Left kidney (tissue), 1 donor: ENCODE measurements at regions not wholly inside any gene's neighbourhood (a gene's known extent, or its start where the extent isn't known, plus 50 kb on each side); places are given as distances from the start of the nearest gene placed in this dataset.

Experiments used
- DNase-seq: peaks from one replicate; pipeline ENCODE4 v3.0.0-alpha.2; 2013

DNA sequence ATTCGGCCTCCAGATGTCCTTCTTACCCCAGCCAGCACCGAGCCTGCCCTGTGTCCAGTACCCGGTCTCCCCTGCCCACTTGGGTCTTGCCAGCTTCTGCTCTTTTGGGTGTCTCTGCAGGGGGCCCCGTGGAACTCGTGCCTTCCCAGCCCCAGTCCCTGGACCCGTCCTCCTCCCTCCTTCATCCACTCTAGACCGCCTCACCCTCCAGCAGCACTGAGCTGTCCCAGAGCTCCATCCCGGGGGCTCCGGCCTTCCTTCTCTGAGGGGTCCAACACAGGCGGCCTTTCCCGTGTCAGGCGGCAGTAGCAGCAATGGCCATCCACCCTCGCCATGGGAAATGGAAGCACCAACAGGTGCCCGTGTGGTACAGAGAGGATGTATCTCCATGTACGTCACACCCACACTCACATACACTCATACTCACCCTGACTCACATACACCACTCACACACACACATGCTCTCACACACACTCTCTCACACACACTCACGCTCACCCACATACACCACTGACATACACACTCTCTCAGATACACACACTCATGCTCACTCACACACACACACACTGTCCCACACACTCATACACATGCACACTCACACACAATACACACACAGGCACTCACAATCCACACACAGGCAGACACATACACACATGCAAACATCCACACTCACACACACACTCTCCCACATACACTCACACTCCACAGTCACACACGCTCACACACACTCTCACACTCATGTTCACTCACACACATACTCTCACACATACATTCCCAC lies 827.5 kb upstream of the SALL3 start:
- no peak for DNase-seq

DNA sequence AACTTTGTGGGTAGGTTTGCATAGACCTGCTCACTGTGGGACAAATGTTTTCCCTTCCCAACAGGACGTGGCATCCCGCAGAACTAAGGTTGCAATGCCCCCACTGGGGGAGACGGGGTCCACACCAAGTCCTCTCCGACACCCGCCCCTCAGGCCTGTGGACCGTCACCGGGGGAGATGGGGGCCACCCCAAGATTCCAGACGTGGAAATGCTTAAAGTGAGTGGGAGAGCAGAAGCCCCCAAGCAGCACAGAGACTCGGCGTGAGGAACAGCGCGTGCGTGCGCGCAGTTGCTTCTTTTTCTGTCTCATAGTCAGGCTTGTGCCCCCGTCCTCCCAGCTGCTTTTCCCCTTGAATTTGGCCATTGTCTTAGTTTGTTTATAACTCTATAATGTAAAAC lies 826.3 kb upstream of the SALL3 start:
- DNase-seq: no peak

DNA sequence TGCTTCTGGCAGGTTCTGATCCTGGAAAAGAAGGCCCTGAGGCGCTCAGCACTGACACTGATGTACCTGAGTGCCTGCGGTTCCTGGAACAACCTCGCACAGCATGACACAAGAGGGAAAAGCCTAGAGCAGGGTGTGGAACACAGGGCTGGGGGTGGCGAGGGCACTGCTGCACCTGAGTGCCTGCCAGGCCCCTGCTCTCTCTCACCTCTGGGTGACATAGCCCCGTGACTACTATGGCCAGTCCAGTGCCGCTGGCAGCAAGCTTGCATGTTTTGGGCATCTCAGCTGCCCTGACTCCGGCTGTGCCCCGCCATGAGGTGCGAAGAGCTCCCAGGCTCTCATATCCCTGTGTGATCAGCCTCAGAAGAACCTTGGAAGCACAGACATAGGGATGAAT lies 825.2 kb upstream of the SALL3 start:
- no peak for DNase-seq

DNA sequence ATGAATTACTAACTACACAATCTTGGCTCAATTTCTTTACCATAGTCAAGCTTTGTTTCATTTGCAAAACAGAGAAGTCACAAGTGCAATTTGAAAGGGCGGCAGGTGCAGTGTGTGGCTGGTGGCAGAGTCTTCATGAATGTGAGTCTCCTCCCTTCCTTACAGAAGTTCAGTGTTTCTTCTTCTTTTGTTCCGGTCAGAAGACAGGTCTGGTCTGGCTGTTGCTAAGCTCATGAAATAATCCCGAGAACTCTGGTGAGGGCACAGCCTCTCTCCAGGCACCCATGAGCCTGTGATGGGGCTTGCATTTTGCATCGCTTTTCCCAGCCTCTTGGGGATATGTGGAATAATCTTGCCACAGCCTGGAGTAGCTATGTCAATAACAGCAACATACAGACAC lies 824.8 kb upstream of the SALL3 start:
- DNase-seq: no peak

DNA sequence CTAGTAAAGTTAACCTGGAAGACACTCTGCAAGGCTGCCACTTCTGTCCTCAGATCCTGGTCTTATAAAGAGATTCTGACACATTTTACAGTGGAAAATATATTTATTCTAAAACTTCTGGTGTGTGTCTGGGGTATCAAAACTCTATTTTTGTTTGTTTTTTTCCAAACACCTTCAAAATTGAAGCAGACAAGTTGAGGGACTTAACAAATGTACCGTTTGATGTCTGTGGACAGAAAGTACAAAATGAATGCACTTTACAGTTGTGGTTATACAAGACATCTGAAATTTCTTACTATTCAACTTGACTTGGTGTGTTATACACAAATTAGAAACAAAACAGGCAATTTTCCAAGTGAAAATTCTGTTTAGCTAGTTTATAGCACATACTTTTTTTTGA lies 823.2 kb upstream of the SALL3 start:
- DNase-seq: no peak

DNA sequence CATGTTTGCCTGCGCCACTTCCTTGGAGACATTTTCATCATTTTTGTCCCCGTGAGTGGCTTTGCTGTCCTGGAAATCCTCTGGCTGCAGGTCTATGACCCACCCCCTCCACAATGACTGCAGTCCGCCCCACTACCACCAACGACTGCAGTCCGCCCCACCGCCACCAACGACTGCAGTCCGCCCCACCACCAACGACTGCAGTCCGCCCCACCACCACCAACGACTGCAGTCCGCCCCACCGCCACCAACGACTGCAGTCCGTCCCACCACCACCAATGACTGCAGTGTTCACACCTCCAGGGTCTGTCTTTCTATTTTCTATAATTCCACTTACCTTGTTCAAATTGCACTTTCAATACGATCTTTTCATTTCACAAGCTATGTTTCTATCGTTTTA lies 820.7 kb upstream of the SALL3 start:
- DNase-seq: no peak

DNA sequence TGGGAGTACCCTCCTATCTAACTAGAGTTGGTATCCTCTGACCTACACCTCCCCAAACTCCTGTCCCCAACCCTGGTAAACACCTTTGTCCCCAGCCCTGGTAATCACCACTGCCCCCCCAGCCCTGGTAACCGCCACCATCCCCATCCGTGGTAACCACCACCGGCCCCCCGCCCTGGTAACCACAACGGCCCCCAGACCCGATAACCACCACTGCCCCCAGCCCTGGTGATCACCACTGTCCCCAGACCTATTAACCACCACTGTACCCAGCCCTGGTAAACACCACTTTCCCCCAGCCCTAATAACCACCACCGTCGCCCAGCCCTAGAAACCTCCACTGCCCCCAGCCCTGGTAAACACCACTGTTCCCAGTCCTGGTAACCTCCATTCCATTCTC lies 820.2 kb upstream of the SALL3 start:
- DNase-seq: no peak

DNA sequence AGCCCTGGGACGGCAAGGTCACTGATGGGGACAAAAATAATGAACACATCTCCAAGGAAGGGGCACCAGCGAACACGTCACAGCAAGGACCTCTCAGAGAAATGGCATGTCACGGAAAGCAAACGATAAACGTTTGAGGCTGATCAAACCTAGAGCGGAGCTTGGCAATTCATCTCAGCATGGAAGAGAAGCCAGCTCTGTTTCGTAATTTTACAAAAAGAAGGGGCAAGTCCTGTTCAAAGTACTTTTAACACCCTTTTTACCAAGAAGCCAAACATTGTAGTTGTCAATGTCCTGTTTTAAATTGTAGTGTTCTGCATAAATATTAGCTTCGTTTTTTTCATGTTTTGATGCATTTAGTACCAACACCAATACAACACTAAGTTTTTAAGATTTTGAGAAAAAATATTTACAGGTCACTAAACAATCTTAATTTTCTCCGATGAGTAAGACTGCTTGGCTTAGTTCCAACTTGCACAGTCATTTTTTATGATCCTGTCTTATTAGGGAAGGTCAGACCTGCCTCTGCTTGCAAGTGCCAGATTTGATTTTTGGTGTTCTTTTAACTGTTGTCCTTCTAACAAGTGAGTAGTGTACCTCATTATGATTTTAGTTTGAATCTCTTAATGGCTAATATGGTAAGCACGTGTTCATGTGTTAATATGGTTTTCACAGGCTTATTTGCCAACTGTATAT lies 818.5 kb upstream of the SALL3 start:
- DNase-seq: no peak

DNA sequence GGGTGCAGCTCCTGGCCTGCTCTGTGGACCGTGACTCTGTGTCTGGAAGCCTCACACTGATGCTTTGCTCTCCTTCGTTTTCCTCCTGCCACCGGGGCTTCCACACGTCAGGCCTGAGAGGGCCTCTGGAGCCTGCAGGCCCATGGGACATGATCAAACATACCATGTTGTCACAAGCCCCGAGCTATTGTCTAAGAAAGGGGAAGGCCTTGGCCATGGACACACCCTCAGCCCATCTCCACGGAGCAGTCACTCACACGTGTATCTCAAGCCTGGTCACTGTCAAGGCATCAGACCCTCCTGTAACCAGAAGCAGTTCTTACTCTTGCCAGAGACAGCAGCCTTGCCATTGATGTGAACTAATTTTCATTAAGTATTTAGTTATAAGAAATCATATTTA lies 814.1 kb upstream of the SALL3 start:
- DNase-seq: no peak

DNA sequence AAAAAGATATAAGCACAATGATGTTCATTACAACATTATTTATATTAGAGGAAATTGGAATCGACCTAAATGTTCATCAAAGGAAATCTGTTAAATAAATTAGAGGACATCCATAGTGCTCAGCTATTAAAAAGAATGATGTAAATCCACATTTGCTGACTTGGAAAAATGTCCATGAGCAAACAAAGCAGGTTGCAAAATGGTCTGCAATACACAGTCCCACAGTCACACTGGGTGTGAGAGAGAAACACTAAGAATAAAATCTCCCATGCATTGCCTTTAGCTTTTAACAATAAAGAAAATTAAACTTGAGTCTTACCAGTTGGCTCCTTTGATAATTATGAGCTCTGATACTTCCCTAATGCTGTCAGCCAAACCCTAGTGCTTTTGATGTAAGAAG lies 811.1 kb upstream of the SALL3 start:
- DNase-seq: no peak

DNA sequence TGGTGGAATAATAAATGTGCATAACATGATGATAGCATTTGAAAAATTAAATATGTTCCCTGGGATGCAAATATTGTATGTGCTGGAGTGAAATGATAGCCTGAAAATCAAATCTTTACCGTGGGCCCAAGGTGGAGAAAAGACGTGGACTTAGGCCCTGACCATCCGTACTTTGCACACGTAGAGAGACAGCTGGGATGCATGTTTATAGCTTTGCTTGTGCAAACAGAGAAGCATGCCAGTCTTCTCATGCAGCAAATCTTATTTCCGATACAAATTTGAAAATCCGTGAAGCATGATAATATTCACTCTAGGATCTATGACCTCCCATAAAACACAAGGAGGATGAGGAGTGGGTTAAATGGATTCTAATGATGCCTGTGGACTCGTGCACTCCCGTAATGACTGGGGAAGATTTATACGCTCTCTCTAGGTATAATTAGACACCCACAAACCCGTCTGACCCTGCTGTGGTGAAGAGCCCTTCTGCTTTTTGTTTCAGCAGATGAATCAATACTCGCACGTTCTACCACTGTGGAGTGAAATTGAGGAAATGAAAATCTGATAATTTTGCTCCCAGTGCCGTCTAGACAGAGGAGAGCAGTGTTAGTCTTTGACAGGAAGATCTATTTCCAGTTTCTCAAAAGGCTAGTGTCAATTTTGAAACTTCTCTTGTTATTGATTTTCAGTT lies 810.3 kb upstream of the SALL3 start:
- no peak for DNase-seq

DNA sequence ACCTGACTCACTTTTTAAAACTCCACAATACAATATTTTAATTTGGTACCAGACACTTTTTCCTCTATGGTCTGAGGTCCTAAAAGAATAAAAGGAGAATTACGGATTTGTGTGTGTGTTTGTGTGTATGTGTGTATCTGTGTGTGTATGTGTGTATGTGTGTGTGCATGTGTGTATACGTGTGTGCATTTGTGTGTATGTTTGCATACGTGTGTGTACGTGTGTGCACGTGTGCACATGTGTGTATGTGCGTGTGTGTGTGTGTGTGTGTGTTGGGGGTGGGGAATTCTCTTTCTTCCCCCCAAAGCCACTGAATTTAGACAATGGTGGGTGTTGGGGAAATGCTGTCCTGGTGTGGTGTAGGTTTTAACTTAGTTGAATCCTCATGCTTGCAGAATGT lies 807.7 kb upstream of the SALL3 start:
- no peak for DNase-seq

DNA sequence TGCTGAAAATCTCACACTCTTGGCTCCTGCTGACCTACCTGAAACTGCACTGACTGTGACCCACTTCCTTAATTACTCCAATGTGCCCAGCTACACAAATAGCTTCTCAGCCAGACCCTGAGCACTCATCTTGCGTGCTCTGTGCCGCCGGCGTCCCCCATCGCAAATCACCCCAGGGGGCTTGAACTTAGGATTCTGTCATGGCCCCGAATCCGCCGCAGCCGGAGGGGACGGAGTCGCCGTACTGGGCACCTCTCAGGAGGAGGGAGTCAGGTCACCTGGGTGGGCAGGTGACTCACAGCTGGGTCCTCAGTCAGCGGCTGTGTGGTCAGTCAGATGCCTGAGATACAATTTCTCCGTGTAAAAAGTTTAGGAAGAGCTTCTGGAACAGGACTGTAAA lies 804.9 kb upstream of the SALL3 start:
- no peak for DNase-seq

DNA sequence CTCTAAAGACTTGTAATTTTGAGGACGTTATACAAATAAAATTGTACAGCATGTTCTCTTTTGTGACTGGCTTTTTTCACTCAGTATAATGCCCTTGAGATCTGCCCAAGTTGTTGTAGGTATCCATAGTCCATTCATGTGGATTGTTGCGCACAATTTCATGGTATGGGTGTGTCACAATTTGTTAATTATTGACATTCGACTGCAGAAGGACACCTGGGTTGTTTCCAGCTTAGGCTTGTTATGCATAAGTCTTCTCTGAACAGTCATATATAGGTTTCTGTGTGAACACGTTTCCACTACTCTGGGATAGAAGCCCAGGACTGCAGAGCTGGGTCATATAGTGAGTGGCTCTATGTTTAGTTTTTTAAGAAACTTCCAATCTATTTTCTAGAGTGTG lies 800.8 kb upstream of the SALL3 start:
- no peak for DNase-seq

DNA sequence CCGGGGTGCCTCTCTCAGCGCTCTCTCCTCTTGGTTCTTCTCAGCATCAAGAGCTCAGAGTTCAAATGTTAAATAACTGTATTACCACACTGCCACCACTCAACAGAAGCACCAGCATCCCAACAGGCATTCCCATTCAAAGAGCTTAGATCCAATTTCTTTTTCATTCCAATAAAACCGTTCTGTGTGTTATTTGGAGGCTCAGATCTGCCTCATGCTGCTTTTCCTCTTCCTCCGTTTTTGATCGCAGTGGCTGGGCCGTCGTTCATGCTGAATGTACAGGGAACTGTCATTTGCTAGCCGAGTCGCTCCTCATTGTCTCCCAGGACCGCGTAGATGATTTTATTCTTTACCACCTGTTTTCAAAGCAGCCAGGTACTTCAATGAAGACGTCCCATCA lies 798.9 kb upstream of the SALL3 start:
- no peak for DNase-seq

DNA sequence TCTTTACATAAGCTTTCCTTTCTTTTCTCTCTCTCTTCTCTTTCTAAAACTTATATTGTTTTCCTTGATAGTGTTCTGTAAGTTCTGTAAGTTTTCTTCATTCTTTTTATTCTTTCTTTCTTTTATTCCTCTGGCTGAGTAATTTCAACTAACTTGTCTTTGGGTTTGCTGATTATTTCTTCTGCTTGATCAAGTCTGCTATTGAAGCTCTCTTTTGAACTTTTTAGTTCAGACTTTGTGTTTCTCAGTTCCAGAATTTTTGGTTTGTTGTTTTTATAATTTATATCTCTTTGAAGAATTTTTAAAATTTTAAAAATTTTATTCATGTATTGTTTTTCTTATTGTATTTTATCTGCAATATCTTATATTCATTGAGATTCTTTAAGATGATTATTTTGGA lies 795.8 kb upstream of the SALL3 start:
- DNase-seq: no peak

DNA sequence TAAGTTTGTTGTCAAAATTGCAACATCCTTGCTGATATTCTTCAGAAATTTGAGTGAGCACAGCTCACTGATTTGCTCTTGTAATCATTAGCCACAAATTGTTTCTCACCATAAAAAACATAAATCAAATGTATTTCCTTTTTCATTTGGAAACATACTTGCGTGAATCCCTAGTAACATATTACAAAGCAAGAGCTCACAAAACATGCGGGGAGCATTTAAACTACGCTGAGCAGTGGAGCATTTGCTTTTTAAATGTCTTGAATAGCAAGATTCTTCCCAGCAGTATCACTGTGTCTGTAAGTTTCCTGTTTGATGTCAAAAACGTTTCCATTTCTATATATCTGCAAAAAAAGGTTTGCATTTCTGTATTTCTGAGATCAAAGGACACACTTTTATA lies 788.3 kb upstream of the SALL3 start:
- DNase-seq: no peak

DNA sequence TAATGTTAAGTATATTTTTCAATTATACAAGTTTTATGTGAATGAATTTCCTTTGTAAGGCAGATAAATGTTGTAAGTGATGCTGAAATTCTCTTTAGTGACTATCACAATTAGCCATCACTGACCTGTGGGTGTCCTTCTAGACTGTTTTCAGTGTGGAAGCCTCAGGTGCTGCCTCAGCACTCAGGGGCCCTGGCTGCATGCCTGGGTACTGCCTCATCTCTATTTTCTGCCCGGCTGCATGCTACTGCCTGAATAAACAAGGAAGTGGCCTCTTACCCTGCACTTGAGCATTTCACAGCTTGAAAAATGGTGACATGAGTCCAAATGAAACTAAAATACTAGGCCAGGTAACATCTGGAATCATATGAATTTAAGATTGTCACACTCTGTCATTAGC lies 787.6 kb upstream of the SALL3 start:
- peak; percentile 43 for DNase-seq

DNA sequence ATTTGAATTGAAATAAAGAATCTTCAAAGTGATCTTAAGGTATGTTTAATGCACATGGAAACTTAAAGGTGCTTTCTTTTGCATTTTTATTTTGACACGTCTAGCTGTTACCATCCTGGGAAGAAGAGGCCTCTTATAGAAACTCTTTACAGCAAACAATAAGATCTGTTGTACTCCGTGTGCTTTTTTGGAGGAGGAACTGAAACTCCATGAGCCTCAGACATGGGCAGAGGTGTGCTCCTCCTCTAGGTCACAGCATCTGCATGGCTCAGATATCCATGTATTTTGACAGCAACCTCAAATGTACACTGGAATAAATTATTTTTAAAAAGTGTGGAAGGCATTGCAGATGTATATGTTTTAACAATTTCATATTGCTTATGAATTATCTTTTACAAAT lies 783.3 kb upstream of the SALL3 start:
- no peak for DNase-seq

DNA sequence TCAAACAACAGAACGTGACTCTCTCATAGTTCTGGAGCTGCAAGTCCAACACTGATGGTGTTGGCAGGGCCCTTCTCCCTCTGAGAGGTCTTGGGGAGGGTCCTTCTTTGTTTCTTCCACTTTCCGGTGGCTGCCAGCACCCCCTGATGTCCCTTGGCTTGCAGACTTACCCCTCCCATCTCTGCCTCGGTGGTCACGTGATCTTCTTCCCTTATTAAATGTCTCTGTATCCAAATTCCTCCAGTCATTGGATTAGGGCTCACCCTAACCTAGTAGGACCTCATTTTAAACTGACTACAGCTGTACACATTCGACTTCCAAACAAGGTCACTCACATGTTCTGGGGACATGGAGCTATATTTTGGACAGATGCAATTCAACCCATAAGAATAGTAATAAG lies 780.6 kb upstream of the SALL3 start:
- DNase-seq: no peak

DNA sequence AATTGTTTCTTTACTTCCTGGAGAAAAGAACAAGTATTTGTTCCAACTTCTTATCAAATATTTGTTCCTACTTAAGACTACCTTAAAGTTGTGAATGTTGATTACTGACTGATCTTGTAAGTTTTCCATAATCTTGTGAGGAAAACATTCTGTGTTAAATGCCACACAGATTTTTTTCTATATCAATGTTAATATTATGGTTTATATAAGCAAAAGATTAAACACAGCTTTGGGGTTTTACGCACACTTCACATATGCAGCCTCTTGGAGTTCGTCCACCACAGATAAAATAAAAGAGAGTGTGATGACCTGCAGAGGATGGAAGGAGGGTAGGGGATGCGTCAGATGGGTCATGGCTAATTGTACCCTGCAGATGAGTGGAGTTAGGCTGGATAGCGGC lies 780.0 kb upstream of the SALL3 start:
- no peak for DNase-seq

DNA sequence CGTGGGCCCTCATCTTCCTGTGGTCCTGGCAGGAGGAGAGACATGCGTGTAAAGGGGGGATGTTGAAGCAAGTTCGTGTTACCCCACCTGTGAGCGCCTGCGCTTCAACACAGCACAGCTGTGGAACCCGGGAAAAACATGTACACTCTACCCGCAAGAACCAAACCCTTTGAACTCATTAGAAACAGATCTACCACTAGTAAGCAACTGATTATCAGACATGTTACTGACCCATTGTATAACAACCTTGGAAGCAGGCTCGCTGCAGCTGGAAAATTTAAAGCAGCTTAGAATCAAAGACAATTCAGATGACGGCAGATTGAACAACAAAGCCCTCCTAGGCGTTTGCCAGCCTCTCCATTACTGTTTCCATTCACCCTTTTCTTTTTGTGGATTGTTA lies 771.7 kb upstream of the SALL3 start:
- no peak for DNase-seq

DNA sequence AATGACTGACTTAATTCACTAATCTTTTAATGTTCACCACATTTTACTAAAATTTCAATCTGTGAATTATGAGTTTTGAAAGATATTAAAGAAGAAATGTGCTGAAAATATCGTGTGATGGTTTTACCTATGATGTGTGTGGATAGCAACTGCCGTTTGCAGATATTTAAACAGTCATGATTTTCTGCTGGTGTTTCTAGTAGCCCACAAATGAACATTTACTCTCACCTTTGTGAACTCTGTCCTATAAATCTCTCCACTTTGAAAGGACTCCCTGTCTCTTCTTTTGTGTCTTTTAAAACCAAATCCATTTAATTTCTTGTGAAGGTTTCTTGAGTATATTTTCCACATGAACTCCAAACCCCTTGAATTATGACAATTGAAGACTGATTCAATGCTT lies 771.2 kb upstream of the SALL3 start:
- peak; percentile 15 for DNase-seq
